PC-9 (cell line): ENCODE measurements at regions not wholly inside any gene's neighbourhood (a gene's known extent, or its start where the extent isn't known, plus 50 kb on each side); places are given as distances from the start of the nearest gene placed in this dataset.
A peak's percentile ranks its signal among the peaks of the same experiment; 100 is the strongest.

Experiments used
- BruUV-seq: library from RNA; stranded (reverse); fragments of 400-500 nt; replicated peaks from 2 replicates; lab custom pipeline; 2021; lab: Mats Ljungman, UMichigan
- CTCF ChIA-PET: fragments of 300-600 bp; sonication (Branson Sonifier 250); formaldehyde crosslinking; loops from one replicate; lab custom pipeline; 2022; ENCODE audit warnings: antibody characterized with exemption; lab: Charles Lee
- POLR2A ChIA-PET: fragments of 300-600 bp; sonication (Branson Sonifier 250); formaldehyde crosslinking; loops from one replicate; lab custom pipeline; 2022; ENCODE audit warnings: antibody characterized with exemption; ENCODE audit not compliant: unreplicated experiment; lab: Charles Lee
- DNase-seq, 2 experiments: peaks; one replicate each; pipeline versions ENCODE4 v3.0.0 to v3.0.0-alpha.2; 2015 to 2022; ENCODE audit warnings: mixed read lengths in 1 of 2
- H2AFZ ChIP-seq: fragments of 200-600 bp; sonication (generic); 2 replicates; pipeline ENCODE4 v1.8.1; 2017; ENCODE audit warnings: antibody characterized with exemption
- H3F3A ChIP-seq: fragments of 200-600 bp; sonication (generic); 2 replicates; pipeline ENCODE4 v1.8.1; 2017; ENCODE audit warnings: antibody characterized with exemption, mild to moderate bottlenecking, low read depth; ENCODE audit not compliant: insufficient read depth
- H3K27ac ChIP-seq: fragments of 200-600 bp; sonication (generic); 2 replicates; pipeline ENCODE4 v1.6.1; 2016; ENCODE audit warnings: mixed run types
- H3K27me3 ChIP-seq: fragments of 200-600 bp; sonication (generic); 2 replicates; pipeline ENCODE4 v1.6.1; 2016; ENCODE audit warnings: low read depth, mixed run types; ENCODE audit not compliant: insufficient read depth
- H3K36me3 ChIP-seq: fragments of 200-600 bp; sonication (generic); 2 replicates; pipeline ENCODE4 v1.6.1; 2016; ENCODE audit warnings: low read depth, mixed run types
- H3K4me1 ChIP-seq: fragments of 200-600 bp; sonication (generic); replicated peaks from 2 replicates; pipeline ENCODE4 v1.6.1; 2016; ENCODE audit warnings: mixed run types; ENCODE audit not compliant: insufficient read depth
- H3K4me2 ChIP-seq: fragments of 200-600 bp; sonication (generic); 2 replicates; pipeline ENCODE4 v1.6.1; 2017; ENCODE audit warnings: mixed run types
- H3K4me3 ChIP-seq: fragments of 200-600 bp; sonication (generic); 2 replicates; pipeline ENCODE4 v1.6.1; 2016; ENCODE audit warnings: mixed run types
- H3K79me2 ChIP-seq: fragments of 200-600 bp; sonication (generic); 2 replicates; pipeline ENCODE4 v1.6.1; 2017; ENCODE audit warnings: low read depth, mixed run types
- H3K9me2 ChIP-seq: fragments of 200-600 bp; sonication (generic); 2 replicates; pipeline ENCODE4 v1.8.1; 2017; ENCODE audit warnings: mild to moderate bottlenecking; ENCODE audit not compliant: insufficient read depth
- H3K9me3 ChIP-seq: fragments of 200-600 bp; sonication (generic); 2 replicates; pipeline ENCODE4 v1.8.1; 2016; ENCODE audit warnings: low read depth; ENCODE audit not compliant: insufficient read depth
- H4K20me1 ChIP-seq: fragments of 200-600 bp; sonication (generic); 2 replicates; pipeline ENCODE4 v1.8.1; 2017; ENCODE audit not compliant: insufficient read depth
- CTCF ChIP-seq: fragments of 200-600 bp; sonication (generic); conservative IDR thresholded peaks from 2 replicates; pipeline ENCODE4 v1.6.1; 2017; ENCODE audit warnings: mixed run types, antibody characterized with exemption, mild to moderate bottlenecking, moderate library complexity
- EZH2 ChIP-seq: fragments of 200-600 bp; sonication (generic); IDR thresholded peaks from 2 replicates; pipeline ENCODE4 v1.8.0; 2017; ENCODE audit warnings: antibody characterized with exemption, low read depth
- intact Hi-C: fragments of 100-400 bp; cut with micrococcal nuclease; formaldehyde crosslinking; loops from one replicate; pipeline ENCODE4 v1.10.0; 2022; ENCODE audit not compliant: unreplicated experiment

- Histone ChIP-seq H3K4me1 (no peaks in the 10 kb centered on the region), H3K36me3 (no peaks in the 10 kb centered on the region), H3K27ac (no peak overlapping the region), H4K20me1 (no peaks in the 10 kb centered on the region), H3K9me3 (no peaks in the 10 kb centered on the region), H3K9me2 (no peaks in the 10 kb centered on the region), H3K4me2 (no peak overlapping the region), H3K79me2 (no peaks in the 10 kb centered on the region), H3F3A (no peaks in the 10 kb centered on the region), H3K4me3 (no peak overlapping the region), H3K27me3 (no peaks in the 10 kb centered on the region), H2AFZ (no peak overlapping the region)
- POLR2A ChIA-PET: no interaction called here
- intact Hi-C loops: no loop called here
- CTCF ChIA-PET: no interaction called here
- TF ChIP-seq EZH2: no peak
- peak; percentile 83 for TF ChIP-seq CTCF
- DNase-seq: peak in 1 of 2 experiments; percentile 31
- BruUV-seq: no TSS peak
Measured at GRCh38 chr5:123671042-123671441, 159.1 kb downstream of the CSNK1G3 start.
